Naive thymus-derived CD4-positive, alpha-beta T cell (primary cell): ENCODE measurements at regions not wholly inside any gene's neighbourhood (a gene's known extent, or its start where the extent isn't known, plus 50 kb on each side); places are given as distances from the start of the nearest gene placed in this dataset.

ENCODE experiments used
- ATAC-seq: fragments of 150-1000 bp; cut with Tn5 transposase; 2 replicates; pipeline ENCODE4 v1.10.0; 2021; ENCODE audit warnings: mild to moderate bottlenecking, moderate library complexity
- CTCF ChIA-PET: fragments of 350-600 bp; sonication (Branson Sonifier 250); formaldehyde crosslinking; loops from one replicate; lab custom pipeline; 2021; ENCODE audit warnings: antibody characterized with exemption; lab: Charles Lee
- POLR2A ChIA-PET: fragments of 350-600 bp; sonication (Branson Sonifier 250); formaldehyde crosslinking; loops from one replicate; lab custom pipeline; 2021; ENCODE audit warnings: antibody characterized with exemption, inconsistent platforms; lab: Charles Lee
- DNase-seq, 9 donors: peaks; one replicate each; pipeline versions ENCODE4 v3.0.0 to v3.0.0-alpha.2; 2020 to 2022; ENCODE audit warnings: mixed read lengths in 1 of 9
- H3K27ac ChIP-seq: one replicate; pipeline ENCODE4 v1.7.0; 2013; ENCODE audit warnings: mild to moderate bottlenecking, low read depth, low read length, moderate library complexity
- H3K27me3 ChIP-seq, 2 donors: one replicate each; pipeline ENCODE4 v1.7.0; 2013; ENCODE audit warnings: low read length in 2 of 2, mild to moderate bottlenecking in 2 of 2, moderate library complexity in 2 of 2; ENCODE audit not compliant: control insufficient read depth in 2 of 2, insufficient read depth in 2 of 2
- H3K36me3 ChIP-seq, 3 experiments: 1 replicate in 2 of 3; 2 replicates in 1 of 3; pipeline ENCODE4 v1.7.0; 2013; ENCODE audit warnings: low read length in 3 of 3, mild to moderate bottlenecking in 3 of 3, moderate library complexity in 1 of 3; ENCODE audit not compliant: insufficient read depth in 3 of 3, control insufficient read depth in 2 of 3
- H3K4me1 ChIP-seq, 2 donors: one replicate each; pipeline ENCODE4 v1.7.0; 2013; ENCODE audit warnings: low read length in 2 of 2, mild to moderate bottlenecking in 2 of 2, moderate library complexity in 1 of 2; ENCODE audit not compliant: control insufficient read depth in 2 of 2, insufficient read depth in 2 of 2
- H3K4me3 ChIP-seq: 2 replicates; pipeline ENCODE4 v1.7.0; 2013; ENCODE audit warnings: mild to moderate bottlenecking, low read length
- H3K9me3 ChIP-seq, 3 experiments: 1 replicate in 2 of 3; 2 replicates in 1 of 3; pipeline ENCODE4 v1.7.0; 2013; ENCODE audit warnings: low read length in 3 of 3; ENCODE audit not compliant: control insufficient read depth in 2 of 3
- H3K27ac Mint-ChIP-seq, 9 donors: one replicate each; pipeline ENCODE4 v1.8.0; 2020 to 2022; ENCODE audit warnings: mixed read lengths in 9 of 9, mild to moderate bottlenecking in 8 of 9, moderate library complexity in 5 of 9, inconsistent platforms in 2 of 9
- H3K27me3 Mint-ChIP-seq, 5 donors: one replicate each; pipeline ENCODE4 v1.8.0; 2021 to 2022; ENCODE audit warnings: mixed read lengths in 5 of 5, mild to moderate bottlenecking in 1 of 5
- H3K36me3 Mint-ChIP-seq, 5 donors: one replicate each; pipeline ENCODE4 v1.8.0; 2020 to 2022; ENCODE audit warnings: mixed read lengths in 5 of 5, mild to moderate bottlenecking in 3 of 5, inconsistent platforms in 1 of 5
- H3K4me1 Mint-ChIP-seq, 7 donors: one replicate each; pipeline ENCODE4 v1.8.0; 2020 to 2022; ENCODE audit warnings: mixed read lengths in 7 of 7, mild to moderate bottlenecking in 3 of 7, inconsistent platforms in 1 of 7
- H3K4me3 Mint-ChIP-seq, 10 donors: one replicate each; pipeline ENCODE4 v1.8.0; 2020 to 2022; ENCODE audit warnings: mild to moderate bottlenecking in 10 of 10, mixed read lengths in 10 of 10, moderate library complexity in 6 of 10, inconsistent platforms in 2 of 10
- H3K9me3 Mint-ChIP-seq, 11 donors: one replicate each; pipeline ENCODE4 v1.8.0; 2020 to 2022; ENCODE audit warnings: mixed read lengths in 11 of 11, mild to moderate bottlenecking in 4 of 11, inconsistent platforms in 1 of 11, moderate library complexity in 1 of 11
- intact Hi-C, 2 donors: fragments of 100-400 bp; cut with micrococcal nuclease; formaldehyde crosslinking; loops; one replicate each; pipeline ENCODE4 v1.15.1; 2023

GRCh38 chr12:19849208-19849607 is 409.9 kb downstream of the AEBP2 start:
- ChIA-PET CTCF (no interaction called here), POLR2A (no interaction called here)
- H3K27me3 Mint-ChIP-seq = peaks cover 0 to 17% (median 0%) of the 10 kb centered on the region in 5 donors
- H3K27ac Mint-ChIP-seq = no peak overlapping the region
- no peaks in the 10 kb centered on the region for H3K27me3 ChIP-seq
- ATAC-seq (no peak), DNase-seq (no peak)
- no peak overlapping the region for H3K27ac ChIP-seq
- no peaks in the 10 kb centered on the region for H3K9me3 ChIP-seq
- no peak overlapping the region for H3K4me3 ChIP-seq
- no peaks in the 10 kb centered on the region for H3K36me3 Mint-ChIP-seq
- no peaks in the 10 kb centered on the region for H3K4me1 ChIP-seq
- no peaks in the 10 kb centered on the region for H3K4me1 Mint-ChIP-seq
- intact Hi-C loops = no loop called here
- no peaks in the 10 kb centered on the region for H3K36me3 ChIP-seq
- no peak overlapping the region for H3K4me3 Mint-ChIP-seq
- H3K9me3 Mint-ChIP-seq = peaks cover 0 to 15% (median 7%) of the 10 kb centered on the region in 11 donors

- intact Hi-C loops = no loop called here
- H3K4me3 Mint-ChIP-seq = no peak overlapping the region
- H3K4me1 ChIP-seq = no peaks in the 10 kb centered on the region
- no peaks in the 10 kb centered on the region for H3K36me3 Mint-ChIP-seq
- no peak overlapping the region for H3K4me3 ChIP-seq
- no peaks in the 10 kb centered on the region for H3K9me3 ChIP-seq
- no peak for DNase-seq
- H3K4me1 Mint-ChIP-seq = no peaks in the 10 kb centered on the region
- H3K27me3 ChIP-seq = no peaks in the 10 kb centered on the region
- POLR2A ChIA-PET = no interaction called here
- no peak overlapping the region for H3K27ac ChIP-seq
- H3K36me3 ChIP-seq = no peaks in the 10 kb centered on the region
- no peak for ATAC-seq
- no peak overlapping the region for H3K27ac Mint-ChIP-seq
- H3K27me3 Mint-ChIP-seq = peaks cover 0 to 25% (median 0%) of the 10 kb centered on the region in 5 donors
- H3K9me3 Mint-ChIP-seq = peaks cover 2 to 19% (median 10%) of the 10 kb centered on the region in 11 donors
- CTCF ChIA-PET = no interaction called here
Measured at GRCh38 chr12:19850346-19851065, 411.2 kb downstream of the AEBP2 start.

- ChIA-PET POLR2A (no interaction called here), CTCF (no interaction called here)
Measured at GRCh38 chr12:19852100-19852855, 413.0 kb downstream of the AEBP2 start.

GRCh38 chr12:19855851-19856250 is 416.6 kb downstream of the AEBP2 start:
- Histone ChIP-seq H3K4me3 (no peak overlapping the region), H3K27me3 (no peaks in the 10 kb centered on the region), H3K9me3 (no peaks in the 10 kb centered on the region), H3K4me1 (no peaks in the 10 kb centered on the region), H3K36me3 (no peaks in the 10 kb centered on the region), H3K27ac (no peak overlapping the region)
- ATAC-seq (no peak), DNase-seq (no peak)
- intact Hi-C loops = no loop called here
- H3K27ac Mint-ChIP-seq = no peak overlapping the region
- ChIA-PET POLR2A (no interaction called here), CTCF (no interaction called here)
- peaks cover 0 to 4% (median 0%) of the 10 kb centered on the region in 5 donors for H3K36me3 Mint-ChIP-seq
- no peaks in the 10 kb centered on the region for H3K4me1 Mint-ChIP-seq
- H3K4me3 Mint-ChIP-seq = no peak overlapping the region
- H3K9me3 Mint-ChIP-seq = peaks cover 0 to 29% (median 7%) of the 10 kb centered on the region in 11 donors
- peaks cover 0 to 28% (median 11%) of the 10 kb centered on the region in 5 donors for H3K27me3 Mint-ChIP-seq

More at GRCh38 chr12:19852100-19852855, 413.0 kb downstream of the AEBP2 start:
- Mint-ChIP-seq H3K27ac (no peak overlapping the region), H3K4me1 (no peaks in the 10 kb centered on the region), H3K4me3 (no peak overlapping the region), H3K9me3 (peaks cover 0 to 17% (median 10%) of the 10 kb centered on the region in 11 donors), H3K27me3 (peaks cover 0 to 36% (median 11%) of the 10 kb centered on the region in 5 donors), H3K36me3 (peaks cover 0 to 4% (median 0%) of the 10 kb centered on the region in 5 donors)
- Histone ChIP-seq H3K27me3 (no peaks in the 10 kb centered on the region), H3K4me3 (no peak overlapping the region), H3K36me3 (no peaks in the 10 kb centered on the region), H3K4me1 (no peaks in the 10 kb centered on the region), H3K27ac (no peak overlapping the region), H3K9me3 (no peaks in the 10 kb centered on the region)
- ATAC-seq (no peak), DNase-seq (no peak)
- intact Hi-C loops = no loop called here

GRCh38 chr12:19856389-19856788 is 417.1 kb downstream of the AEBP2 start:
- ChIA-PET CTCF (no interaction called here), POLR2A (no interaction called here)
- Histone ChIP-seq H3K27ac (no peak overlapping the region), H3K4me3 (no peak overlapping the region), H3K4me1 (no peaks in the 10 kb centered on the region), H3K9me3 (no peaks in the 10 kb centered on the region), H3K27me3 (no peaks in the 10 kb centered on the region), H3K36me3 (no peaks in the 10 kb centered on the region)
- Mint-ChIP-seq H3K27me3 (peaks cover 0 to 24% (median 11%) of the 10 kb centered on the region in 5 donors), H3K36me3 (peaks cover 0 to 4% (median 0%) of the 10 kb centered on the region in 5 donors), H3K9me3 (peaks cover 0 to 29% (median 7%) of the 10 kb centered on the region in 11 donors), H3K27ac (no peak overlapping the region), H3K4me3 (no peak overlapping the region), H3K4me1 (no peaks in the 10 kb centered on the region)
- intact Hi-C loops = no loop called here
- ATAC-seq (no peak), DNase-seq (no peak)

GRCh38 chr12:19857204-19857603 is 417.9 kb downstream of the AEBP2 start:
- Histone ChIP-seq H3K27ac (no peak overlapping the region), H3K4me3 (no peak overlapping the region), H3K9me3 (no peaks in the 10 kb centered on the region), H3K36me3 (no peaks in the 10 kb centered on the region), H3K27me3 (no peaks in the 10 kb centered on the region), H3K4me1 (no peaks in the 10 kb centered on the region)
- no peak for DNase-seq
- Mint-ChIP-seq H3K9me3 (peaks cover 0 to 29% (median 7%) of the 10 kb centered on the region in 11 donors), H3K27ac (no peak overlapping the region), H3K36me3 (peaks cover 0 to 4% (median 0%) of the 10 kb centered on the region in 5 donors), H3K4me1 (no peaks in the 10 kb centered on the region), H3K27me3 (peaks cover 0 to 20% (median 11%) of the 10 kb centered on the region in 5 donors), H3K4me3 (no peak overlapping the region)
- ChIA-PET CTCF (no interaction called here), POLR2A (no interaction called here)
- intact Hi-C loops = no loop called here
- no peak for ATAC-seq
